Ectodermal cell (in vitro differentiated cells): ENCODE measurements at regions not wholly inside any gene's neighbourhood (a gene's known extent, or its start where the extent isn't known, plus 50 kb on each side); places are given as distances from the start of the nearest gene placed in this dataset.

ENCODE experiments used
- H3K27ac ChIP-seq: 2 replicates; pipeline ENCODE4 v1.7.0; 2013; ENCODE audit warnings: mild to moderate bottlenecking, low read depth, low read length; ENCODE audit not compliant: insufficient read depth, poor library complexity, severe bottlenecking
- H3K27me3 ChIP-seq: 2 replicates; pipeline ENCODE4 v1.7.0; 2013; ENCODE audit warnings: mild to moderate bottlenecking, low read length; ENCODE audit not compliant: insufficient read depth, control insufficient read depth, poor library complexity, severe bottlenecking
- H3K36me3 ChIP-seq: one replicate; pipeline ENCODE4 v1.7.0; 2013; ENCODE audit warnings: low read length; ENCODE audit not compliant: control insufficient read depth, insufficient read depth
- H3K4me1 ChIP-seq: one replicate; pipeline ENCODE4 v1.7.0; 2013; ENCODE audit warnings: low read length; ENCODE audit not compliant: control insufficient read depth, insufficient read depth
- H3K4me3 ChIP-seq: 2 replicates; pipeline ENCODE4 v1.7.0; 2013; ENCODE audit warnings: low read depth, low read length, control low read depth; ENCODE audit not compliant: insufficient read depth
- H3K9me3 ChIP-seq: 2 replicates; pipeline ENCODE4 v1.7.0; 2013; ENCODE audit warnings: mild to moderate bottlenecking, low read length, moderate library complexity; ENCODE audit not compliant: control insufficient read depth
- WGBS, 2 experiments: methylation state at CpG; one replicate each; pipeline ENCODE4 v1.1.7; 2013; ENCODE audit warnings: missing lambda C conversion rate in 2 of 2; 5-methylcytosine and 5-hydroxymethylcytosine counted together

DNA sequence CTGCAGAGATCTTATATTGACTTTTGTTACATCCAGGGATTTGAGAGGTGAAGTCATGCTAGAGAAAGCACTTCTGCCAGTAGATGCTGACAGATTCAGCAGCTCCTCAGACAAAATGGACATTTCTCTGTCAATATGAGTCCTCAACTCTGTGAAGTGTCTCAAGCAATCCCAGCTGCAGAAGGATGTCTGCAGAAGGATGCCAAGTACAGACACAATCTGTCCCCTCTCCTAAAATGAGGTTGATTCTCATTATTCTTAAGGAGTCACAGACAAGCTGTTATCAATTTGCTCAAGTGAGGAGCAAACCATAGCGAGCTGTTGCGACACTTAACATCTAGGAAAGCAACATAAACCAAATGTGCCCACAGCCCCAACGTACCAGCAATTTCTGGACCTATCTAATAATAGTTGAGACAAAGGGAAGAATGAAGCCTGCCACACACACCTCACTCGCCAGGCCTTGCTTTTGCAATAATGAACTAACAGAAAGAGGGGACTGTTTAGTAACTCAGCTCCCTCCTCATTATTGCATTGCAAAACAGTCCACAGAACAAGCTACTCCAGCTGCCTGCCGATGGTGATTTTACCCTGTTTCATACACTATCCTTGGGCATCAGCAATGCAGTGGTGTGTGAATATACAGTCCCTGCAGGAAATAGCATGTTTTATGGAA is 364.2 kb upstream of the PDE4D start:
- 84 to 89% methylated on average over 5 of the region's 5 CpGs for WGBS, 2 experiments
- Histone ChIP-seq H3K36me3 (no peaks in the 10 kb centered on the region), H3K27ac (no peak overlapping the region), H3K4me1 (no peaks in the 10 kb centered on the region), H3K9me3 (no peaks in the 10 kb centered on the region), H3K27me3 (no peaks in the 10 kb centered on the region), H3K4me3 (no peak overlapping the region)

DNA sequence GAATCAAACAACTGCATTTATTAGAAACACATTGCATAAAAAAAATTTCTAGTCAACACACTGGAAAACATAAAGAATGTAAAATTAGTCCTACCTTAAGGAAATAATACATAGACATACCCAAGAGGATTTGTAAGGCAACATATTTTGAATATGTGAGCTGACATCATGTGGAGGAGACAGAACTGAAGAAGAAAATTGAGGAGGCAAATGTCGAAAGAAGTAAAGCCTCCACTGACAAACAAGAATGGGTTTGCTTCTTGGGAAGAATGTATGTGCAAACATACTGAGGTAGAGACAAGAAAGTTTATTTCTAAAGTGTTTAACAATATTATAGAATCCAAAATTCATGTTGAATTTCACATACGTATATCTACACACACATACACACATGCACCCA is 363.0 kb upstream of the PDE4D start:
- H3K27ac ChIP-seq, result no peak overlapping the region
- no peak overlapping the region for H3K4me3 ChIP-seq
- H3K36me3 ChIP-seq, result no peaks in the 10 kb centered on the region
- H3K27me3 ChIP-seq, result no peaks in the 10 kb centered on the region
- H3K4me1 ChIP-seq, result no peaks in the 10 kb centered on the region
- no peaks in the 10 kb centered on the region for H3K9me3 ChIP-seq
- 96 to 100% methylated on average over 1 of the region's 2 CpGs for WGBS, 2 experiments

DNA sequence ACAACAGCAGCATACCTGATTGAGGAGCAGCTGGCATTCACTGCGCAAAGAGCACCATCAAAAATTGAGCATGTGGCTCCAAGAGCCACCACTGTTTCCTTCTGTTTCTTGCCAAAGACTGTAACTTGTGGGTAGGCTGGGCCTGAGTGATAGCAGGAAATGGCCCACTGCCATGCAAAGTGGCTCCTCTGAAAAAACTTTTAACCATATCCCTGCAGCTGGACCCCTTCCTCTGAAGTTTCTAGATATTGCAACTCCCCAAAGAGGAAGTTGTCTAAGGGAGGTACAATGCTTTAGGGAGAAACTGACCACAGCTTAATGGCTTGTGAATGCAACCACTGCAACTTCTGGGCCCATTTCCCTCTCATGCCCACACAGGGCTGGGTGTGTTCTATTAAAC is 355.4 kb upstream of the PDE4D start:
- Histone ChIP-seq H3K36me3 (no peaks in the 10 kb centered on the region), H3K9me3 (no peaks in the 10 kb centered on the region), H3K27me3 (no peaks in the 10 kb centered on the region), H3K27ac (no peak overlapping the region), H3K4me3 (no peak overlapping the region), H3K4me1 (no peaks in the 10 kb centered on the region)
- WGBS, 2 experiments, result 96 to 100% methylated on average over 1 of the region's 1 CpG

DNA sequence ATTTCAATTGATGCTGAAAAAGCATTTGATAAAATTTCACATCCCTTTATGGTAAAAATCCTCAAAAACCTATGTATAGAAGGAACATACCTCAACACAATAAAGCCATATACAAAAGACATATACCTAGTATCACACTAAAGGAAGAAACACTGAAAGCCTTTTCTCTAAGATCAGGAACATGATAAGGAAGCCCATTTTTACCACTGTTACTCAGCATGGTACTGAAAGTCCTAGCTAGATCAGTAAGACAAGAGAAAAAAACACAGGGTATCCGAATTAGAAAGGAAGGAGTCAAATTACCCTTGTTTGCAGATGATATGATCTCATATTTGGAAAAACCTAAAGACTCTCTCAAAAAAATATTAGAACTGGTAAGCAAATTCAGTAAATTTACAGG is 350.2 kb upstream of the PDE4D start:
- Histone ChIP-seq H3K27ac (no peak overlapping the region), H3K4me1 (no peaks in the 10 kb centered on the region), H3K27me3 (no peaks in the 10 kb centered on the region), H3K4me3 (no peak overlapping the region), H3K9me3 (no peaks in the 10 kb centered on the region), H3K36me3 (no peaks in the 10 kb centered on the region)
- 75% methylated on average over 1 of the region's 1 CpG; no CpG with 5 or more reads in 1 of the 2 experiments for WGBS, 2 experiments

DNA sequence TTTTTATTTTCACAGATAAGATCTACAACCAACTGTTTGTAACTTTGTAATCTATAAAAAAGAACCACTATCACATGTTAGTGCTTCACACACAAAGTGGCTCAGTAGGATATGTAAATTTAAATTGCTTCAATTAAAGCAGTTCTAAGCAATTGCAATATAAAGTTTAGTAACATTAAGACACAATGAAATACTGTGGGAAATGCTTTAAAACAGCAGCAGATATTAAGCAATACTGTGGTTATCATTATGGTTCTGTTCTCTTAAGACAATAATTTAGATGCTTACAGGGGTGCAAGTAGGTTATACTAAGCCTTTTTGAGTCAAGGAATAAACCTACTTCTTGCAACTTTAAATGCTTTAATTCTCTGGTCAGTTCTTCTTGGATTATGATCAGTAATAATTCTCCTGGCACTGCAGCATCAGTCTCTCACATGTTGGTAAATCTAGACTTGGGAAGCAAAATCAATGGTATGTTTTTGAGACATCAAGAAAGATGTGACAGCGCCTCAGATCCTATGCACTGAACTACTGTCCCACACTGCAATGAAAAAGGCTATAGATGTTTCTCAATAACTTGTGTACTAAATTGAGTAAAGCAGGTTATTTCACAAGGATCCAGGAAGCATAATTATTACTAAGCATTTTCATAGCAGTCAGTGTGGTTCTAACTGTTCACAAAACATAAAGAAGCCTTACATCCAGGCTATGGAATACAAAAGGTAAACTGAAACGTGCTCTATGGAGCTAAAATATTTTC is 338.7 kb upstream of the PDE4D start:
- no peaks in the 10 kb centered on the region for H3K27me3 ChIP-seq
- no peaks in the 10 kb centered on the region for H3K36me3 ChIP-seq
- 98 to 100% methylated on average over 1 to 2 of the region's 2 CpGs for WGBS, 2 experiments
- H3K4me3 ChIP-seq, result no peak overlapping the region
- H3K4me1 ChIP-seq, result no peaks in the 10 kb centered on the region
- H3K9me3 ChIP-seq, result no peaks in the 10 kb centered on the region
- H3K27ac ChIP-seq, result no peak overlapping the region

DNA sequence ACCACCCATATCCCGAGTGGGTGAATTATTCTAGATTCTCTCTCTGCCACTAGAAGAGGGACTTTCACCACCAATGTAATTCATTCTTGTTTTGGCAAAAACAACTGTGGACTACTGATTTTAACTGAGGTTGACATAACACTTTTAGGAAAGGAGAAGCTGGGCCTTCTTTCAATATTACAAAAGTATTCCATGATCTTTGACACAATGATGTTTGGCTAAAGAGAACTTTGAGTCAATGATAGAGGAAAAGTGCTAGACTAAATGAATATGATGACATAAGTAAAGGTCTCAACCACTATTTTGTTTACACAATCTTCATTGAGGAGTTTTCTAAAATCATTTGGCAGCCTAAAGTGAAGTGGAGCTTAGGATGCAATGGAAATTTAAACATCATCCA is 336.9 kb upstream of the PDE4D start:
- 93 to 100% methylated on average over 1 of the region's 1 CpG for WGBS, 2 experiments
- Histone ChIP-seq H3K4me3 (no peak overlapping the region), H3K36me3 (no peaks in the 10 kb centered on the region), H3K9me3 (no peaks in the 10 kb centered on the region), H3K27ac (no peak overlapping the region), H3K4me1 (no peaks in the 10 kb centered on the region), H3K27me3 (no peaks in the 10 kb centered on the region)

DNA sequence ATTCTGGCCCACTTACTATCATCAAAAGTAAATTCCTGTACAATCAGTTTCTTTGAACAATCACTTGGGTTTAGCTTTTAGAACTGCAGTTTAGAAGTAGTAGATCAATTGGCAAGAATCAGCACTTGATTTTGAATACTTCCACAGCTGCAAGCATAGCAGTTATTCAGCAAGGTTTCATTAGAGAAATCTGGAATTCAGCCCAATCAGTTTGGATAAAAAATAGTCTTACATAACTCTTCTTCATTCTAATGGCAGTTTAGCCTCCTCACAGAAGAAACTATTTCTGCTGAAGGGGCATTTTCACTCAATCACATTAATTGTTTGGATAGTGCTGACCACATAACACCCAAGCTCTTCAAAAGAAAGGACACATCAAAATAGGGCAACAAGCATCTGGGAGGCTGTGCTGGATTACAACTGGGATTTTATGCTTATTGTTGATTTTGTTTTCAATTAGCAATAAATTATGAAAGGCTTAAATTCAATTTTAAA is 336.2 kb upstream of the PDE4D start:
- Histone ChIP-seq H3K27me3 (no peaks in the 10 kb centered on the region), H3K9me3 (no peaks in the 10 kb centered on the region), H3K27ac (no peak overlapping the region), H3K36me3 (no peaks in the 10 kb centered on the region), H3K4me3 (no peak overlapping the region), H3K4me1 (no peaks in the 10 kb centered on the region)

DNA sequence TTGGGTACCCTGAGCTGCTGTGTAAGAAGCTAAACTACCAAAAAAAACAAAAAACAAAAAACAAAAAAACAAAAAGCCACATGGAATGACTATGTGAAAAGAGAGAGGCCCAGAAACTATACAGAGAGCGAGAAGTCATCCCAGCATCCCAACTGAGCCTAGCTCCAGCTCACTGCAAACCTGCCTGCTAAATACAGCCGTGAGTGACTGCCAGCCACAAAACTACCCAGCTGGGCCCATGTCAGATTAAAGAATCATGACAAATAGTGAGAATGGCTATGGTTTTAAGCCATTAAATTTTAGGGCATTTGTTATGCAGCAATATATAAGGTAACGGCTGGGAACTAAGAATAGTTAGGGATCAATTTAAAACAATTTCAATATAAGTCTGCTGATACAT is 335.1 kb upstream of the PDE4D start:
- no peak overlapping the region for H3K27ac ChIP-seq
- H3K27me3 ChIP-seq, result no peaks in the 10 kb centered on the region
- WGBS, 2 experiments, result 66 to 68% methylated on average over 2 to 3 of the region's 3 CpGs
- no peaks in the 10 kb centered on the region for H3K9me3 ChIP-seq
- no peaks in the 10 kb centered on the region for H3K4me1 ChIP-seq
- no peaks in the 10 kb centered on the region for H3K36me3 ChIP-seq
- H3K4me3 ChIP-seq, result no peak overlapping the region

DNA sequence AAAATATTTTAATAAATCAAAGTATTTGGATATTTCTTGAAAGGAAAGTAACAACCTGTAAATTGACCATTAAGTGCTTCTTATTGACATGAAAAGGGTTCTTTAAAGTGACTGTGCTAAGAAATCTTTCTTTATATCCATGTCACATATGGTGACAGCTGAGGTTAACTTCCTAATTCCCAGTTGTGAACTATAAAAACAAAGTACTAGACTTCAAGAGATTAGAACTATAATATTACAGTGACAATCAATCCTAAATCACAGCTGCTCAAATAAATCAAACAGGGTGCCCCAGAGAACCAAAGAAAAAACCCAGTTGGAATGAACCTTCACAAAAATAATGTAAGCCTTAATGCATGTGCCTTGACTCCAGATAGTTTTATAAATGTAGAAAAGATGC is 332.6 kb upstream of the PDE4D start:
- H3K27me3 ChIP-seq, result no peaks in the 10 kb centered on the region
- H3K9me3 ChIP-seq, result no peaks in the 10 kb centered on the region
- no peaks in the 10 kb centered on the region for H3K36me3 ChIP-seq
- H3K4me1 ChIP-seq, result no peaks in the 10 kb centered on the region
- H3K27ac ChIP-seq, result no peak overlapping the region
- H3K4me3 ChIP-seq, result no peak overlapping the region

DNA sequence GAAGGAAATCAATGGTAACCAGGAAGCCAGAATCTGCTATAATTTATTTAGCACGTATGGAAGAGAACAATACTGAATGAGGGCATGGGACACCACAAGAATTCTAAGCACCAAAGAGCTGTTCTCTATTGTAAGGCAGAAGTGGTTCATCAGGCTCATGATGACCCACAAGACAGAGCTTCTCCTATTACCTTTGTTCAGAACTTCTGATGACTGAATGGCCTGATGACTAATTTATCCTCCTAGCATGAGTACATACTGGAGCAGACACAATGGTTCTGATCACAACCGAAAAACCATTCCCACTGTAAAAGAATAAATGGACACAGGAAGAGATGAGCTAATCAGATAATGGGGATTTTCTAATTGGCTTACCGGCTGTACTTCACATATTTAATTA is 329.8 kb upstream of the PDE4D start:
- Histone ChIP-seq H3K27ac (no peak overlapping the region), H3K9me3 (no peaks in the 10 kb centered on the region), H3K36me3 (no peaks in the 10 kb centered on the region), H3K27me3 (no peaks in the 10 kb centered on the region), H3K4me3 (no peak overlapping the region), H3K4me1 (no peaks in the 10 kb centered on the region)
- WGBS, 2 experiments, result 89 to 93% methylated on average over 3 of the region's 3 CpGs
